ENCODE measurements at regions not wholly inside any gene's neighbourhood (a gene's known extent, or its start where the extent isn't known, plus 50 kb on each side); places are given as distances from the start of the nearest gene placed in this dataset.

- no peak for DNase-seq (ENCODE audit: low spot score)
Measured at GRCh38 chr9:79104216-79104615, 467.5 kb upstream of the TLE4 start.

DNA sequence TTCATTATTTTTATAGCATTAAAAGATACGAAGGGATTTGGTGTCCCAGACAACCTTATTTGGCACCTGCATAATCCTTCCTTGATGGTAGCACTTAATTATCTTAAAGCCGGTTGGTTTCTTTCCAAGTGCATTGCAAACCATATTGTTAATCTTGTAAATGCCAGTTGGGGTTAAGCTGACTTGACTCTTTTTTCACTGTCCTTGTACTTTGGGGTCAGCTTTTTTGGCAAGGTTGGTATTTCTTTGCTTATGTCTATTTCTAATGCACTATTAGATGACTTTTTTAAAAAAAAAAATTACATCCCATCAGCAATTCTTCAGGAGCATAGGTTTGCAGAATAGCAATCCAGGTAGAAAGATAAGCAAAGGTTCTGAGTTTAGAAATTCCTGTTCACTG is 466.8 kb upstream of the TLE4 start:
- DNase-seq (ENCODE audit: low spot score) = no peak

- no peak for DNase-seq (ENCODE audit: low spot score)
Measured at GRCh38 chr9:79107911-79108676, 463.7 kb upstream of the TLE4 start.

- DNase-seq (ENCODE audit: low spot score) = no peak
Measured at GRCh38 chr9:79111653-79112052, 460.1 kb upstream of the TLE4 start.

DNA sequence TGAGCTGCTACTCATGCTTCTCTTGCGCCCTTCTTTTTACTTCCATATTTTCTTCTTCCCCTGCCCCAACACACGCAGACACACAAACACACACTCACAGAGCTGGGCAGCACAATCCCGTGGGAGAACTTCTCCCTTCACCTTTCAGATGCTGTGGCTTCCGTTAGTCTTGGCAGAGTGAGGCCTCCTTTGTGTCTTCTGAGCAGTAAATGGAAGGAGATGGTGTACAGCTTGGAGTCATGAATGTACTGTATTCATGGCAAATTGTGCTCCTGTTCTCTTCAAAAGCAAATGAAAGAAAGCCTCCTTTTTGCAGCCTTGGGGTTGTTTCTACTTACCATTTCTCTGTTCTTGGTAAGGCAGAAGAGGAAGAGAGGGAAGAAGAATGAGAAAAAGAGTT is 456.6 kb upstream of the TLE4 start:
- no peak for DNase-seq (ENCODE audit: low spot score)

DNA sequence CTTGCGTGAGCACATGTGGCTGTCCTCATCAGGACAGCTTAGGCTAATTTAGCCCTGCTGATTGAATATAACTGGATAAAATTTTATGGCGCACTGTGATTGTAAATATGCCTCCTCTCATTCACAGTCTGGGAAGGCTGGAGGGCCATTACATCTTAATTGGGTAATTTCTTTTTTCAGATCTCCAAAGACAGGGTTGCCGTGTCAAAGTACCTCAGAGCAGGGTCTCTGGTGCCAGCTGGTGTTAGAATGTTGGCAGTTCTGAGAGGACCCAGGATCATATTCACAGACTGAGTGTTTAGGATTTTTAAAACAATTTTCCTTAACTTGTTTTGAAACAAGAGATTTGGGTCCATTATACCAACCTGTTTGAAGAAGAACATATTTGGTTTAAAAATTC is 455.7 kb upstream of the TLE4 start:
- DNase-seq (ENCODE audit: low spot score) = no peak

DNA sequence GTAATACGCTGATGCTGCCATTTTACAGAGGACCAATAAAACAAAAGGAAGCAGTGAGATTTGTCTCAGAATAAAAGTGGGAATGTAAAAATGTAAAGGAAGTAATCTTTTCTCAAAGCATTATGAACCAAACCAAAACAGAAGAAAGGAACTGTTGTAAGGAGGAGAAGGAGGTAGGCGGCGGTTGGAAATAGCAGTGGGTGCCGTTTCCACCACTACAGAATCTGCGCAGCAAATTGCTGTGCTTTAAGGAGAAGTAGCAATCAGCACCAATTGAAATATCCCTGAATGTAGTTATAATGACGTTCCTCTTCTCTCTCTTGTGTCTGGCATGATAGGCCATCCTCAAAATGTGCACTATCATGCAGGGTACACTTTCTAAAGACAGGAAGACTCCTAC is 455.1 kb upstream of the TLE4 start:
- DNase-seq (ENCODE audit: low spot score) = no peak

DNA sequence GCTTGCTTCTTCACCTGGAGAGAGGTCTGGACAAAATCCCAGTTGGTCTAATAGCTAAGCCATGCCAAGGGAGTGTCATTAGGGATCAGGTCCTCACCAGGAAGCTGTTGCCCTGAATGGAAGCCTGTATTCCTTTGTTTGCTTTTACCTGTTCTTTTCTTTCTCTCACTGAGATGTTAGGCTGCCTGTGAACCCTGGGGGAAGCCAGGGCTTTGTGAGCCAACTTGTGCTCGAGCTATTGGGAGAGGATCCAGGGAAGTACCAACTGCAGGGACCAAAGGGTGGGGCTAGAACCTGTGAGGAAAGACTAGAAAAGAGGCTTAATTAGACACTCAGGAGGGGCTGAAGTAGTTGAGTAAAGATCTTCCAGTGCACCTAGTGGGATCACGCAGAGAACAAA is 451.2 kb upstream of the TLE4 start:
- no peak for DNase-seq (ENCODE audit: low spot score)

DNA sequence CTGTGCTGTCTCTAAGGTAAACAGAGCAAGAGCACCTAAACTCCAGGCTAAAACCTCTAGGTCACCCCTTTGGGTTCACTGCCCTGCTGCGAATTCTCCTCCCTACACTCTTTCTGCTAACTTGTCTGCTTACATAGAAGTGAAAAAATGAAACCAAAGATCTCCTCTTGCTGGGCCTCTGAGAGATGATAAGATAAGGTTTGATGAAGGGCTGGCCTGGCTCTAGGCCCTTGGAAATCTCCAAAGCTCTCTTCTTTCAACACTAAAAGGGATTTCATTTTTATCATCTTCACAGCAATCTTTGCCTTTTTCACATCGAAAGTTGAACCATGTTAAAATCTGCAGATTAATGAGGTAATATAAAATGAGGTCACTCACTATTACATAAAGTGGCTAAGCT is 450.8 kb upstream of the TLE4 start:
- DNase-seq (ENCODE audit: low spot score) = no peak

- DNase-seq (ENCODE audit: low spot score) = no peak
Measured at GRCh38 chr9:79123415-79123814, 448.4 kb upstream of the TLE4 start.

GRCh38 chr9:79127661-79128060 is 444.1 kb upstream of the TLE4 start:
- DNase-seq (ENCODE audit: low spot score) = no peak

GRCh38 chr9:79129865-79130480 is 441.8 kb upstream of the TLE4 start:
- no peak for DNase-seq (ENCODE audit: low spot score)

DNA sequence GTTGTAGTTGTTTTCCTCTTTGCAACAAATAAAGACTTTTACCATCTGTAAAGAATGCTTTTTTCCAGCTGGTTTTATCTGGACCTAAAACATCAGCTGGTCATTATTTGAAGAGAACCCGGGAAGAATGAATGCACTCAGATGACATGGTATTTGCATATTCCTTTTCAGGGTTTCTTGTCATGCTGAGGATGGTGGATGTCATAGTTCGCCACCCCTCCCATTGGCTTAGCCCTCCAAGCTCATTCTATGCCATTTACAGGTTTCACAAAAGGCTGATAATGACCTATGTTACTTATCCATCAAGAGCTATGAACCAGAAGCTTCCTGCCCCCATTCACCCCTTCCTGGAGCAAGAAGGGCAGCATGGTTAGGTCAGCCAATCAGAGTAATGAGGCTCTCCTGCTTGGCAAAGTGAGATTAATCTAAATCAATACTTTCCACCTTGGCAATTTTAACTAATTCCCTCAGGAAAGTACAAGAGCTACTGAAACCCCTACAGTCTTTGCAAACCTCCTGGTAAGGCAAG is 440.5 kb upstream of the TLE4 start:
- DNase-seq (ENCODE audit: low spot score) = no peak

DNA sequence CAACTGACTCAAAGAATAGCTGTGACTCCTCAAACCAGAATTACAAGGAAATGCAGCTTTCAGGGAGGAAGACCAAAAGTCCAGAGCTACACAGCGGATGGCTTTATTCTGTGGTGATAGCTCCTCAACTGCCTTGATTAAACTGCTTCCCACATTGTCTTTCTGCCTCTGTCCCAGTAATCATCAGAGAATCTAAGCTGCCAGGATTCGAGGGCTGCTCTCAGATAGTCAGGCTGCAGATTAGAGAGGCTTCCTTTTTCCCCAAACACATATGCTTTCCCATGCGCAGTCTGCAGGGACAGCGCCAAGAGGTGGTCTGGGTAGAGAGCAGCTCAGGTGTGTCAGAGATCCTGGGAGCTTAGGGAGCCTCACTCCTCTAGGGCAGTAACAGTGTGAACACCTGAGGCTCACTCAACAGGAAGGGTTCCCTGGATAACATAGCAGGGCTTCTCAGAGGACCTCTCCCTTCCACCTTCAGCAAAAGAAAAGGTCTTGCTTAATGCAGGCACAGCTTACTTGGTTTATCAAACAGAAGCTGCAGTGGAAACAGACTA is 439.9 kb upstream of the TLE4 start:
- DNase-seq (ENCODE audit: low spot score) = no peak

DNA sequence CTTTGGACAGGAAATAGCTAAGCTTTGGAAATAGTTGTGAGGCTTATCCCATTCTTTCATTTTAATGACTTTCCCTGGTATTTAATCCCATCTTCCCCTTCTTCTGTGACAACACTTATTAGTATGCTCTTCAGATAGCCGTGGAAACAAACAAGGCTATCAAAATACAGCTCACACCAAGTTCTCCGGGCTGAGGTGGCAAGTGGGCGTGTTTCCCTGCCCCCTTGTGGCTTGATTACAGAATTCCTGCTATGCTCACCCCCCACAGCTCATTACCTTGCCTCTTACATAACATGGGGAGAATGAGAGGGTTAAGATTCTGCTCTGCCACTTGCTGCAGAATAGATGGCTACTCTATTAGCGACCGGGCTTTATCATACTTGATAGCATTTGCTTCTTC is 437.1 kb upstream of the TLE4 start:
- no peak for DNase-seq (ENCODE audit: low spot score)

DNA sequence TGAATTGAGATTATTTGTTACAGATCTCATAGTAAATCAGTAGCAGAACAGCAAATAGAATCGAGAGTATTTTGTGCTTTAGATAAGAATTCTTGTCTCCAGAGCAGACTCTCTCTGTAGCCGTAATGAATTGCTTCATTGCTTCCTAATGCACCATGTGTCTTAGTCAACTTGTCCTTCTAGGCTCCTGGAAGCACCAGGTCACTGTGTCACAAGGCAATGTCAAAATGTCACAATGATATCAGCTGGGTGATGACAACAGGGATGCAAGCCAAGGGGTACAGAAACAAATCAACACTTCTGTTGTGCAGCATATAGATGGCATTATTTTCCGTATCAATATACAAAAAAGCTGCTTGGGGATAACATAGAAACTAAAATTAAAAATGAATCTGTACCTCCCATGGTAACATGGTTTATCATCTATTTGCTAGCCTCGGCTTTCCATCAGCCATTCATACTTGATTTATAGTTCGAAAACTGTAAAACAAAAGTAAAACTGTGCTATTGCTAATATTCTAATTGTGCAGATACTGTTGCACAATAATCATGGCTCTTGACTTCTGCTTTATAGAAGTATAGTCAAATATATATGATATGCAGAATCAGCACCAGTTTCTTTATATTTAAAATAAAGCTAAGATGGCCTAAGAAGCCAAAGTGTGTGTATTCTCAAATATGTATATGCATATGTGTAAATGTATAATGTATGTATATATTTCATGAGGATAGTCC is 435.9 kb upstream of the TLE4 start:
- DNase-seq (ENCODE audit: low spot score) = no peak

- DNase-seq (ENCODE audit: low spot score) = no peak
Measured at GRCh38 chr9:79140751-79141150, 431.0 kb upstream of the TLE4 start.

DNA sequence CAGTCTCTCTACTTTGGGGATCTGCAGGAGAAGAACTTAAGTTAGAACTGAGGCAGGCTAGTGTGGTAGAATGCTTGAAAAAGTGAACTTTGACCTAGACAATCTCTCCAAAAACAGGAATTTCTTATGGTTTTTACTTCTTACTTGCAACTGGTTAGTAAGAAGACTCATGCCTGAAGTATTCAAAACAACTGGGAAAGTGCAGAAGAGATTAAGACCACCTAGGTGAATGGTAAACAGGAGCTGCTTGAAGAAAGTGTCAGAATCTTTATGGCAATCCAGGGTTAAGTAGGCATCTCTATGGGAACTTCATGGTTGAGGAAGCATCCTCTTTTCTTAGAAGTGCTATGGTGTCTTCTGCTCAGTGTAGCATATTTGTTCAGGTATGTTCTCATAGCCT is 428.6 kb upstream of the TLE4 start:
- no peak for DNase-seq (ENCODE audit: low spot score)

- DNase-seq (ENCODE audit: low spot score) = no peak
Measured at GRCh38 chr9:79145442-79145841, 426.3 kb upstream of the TLE4 start.

- DNase-seq (ENCODE audit: low spot score) = no peak
Measured at GRCh38 chr9:79149585-79149984, 422.2 kb upstream of the TLE4 start.

DNA sequence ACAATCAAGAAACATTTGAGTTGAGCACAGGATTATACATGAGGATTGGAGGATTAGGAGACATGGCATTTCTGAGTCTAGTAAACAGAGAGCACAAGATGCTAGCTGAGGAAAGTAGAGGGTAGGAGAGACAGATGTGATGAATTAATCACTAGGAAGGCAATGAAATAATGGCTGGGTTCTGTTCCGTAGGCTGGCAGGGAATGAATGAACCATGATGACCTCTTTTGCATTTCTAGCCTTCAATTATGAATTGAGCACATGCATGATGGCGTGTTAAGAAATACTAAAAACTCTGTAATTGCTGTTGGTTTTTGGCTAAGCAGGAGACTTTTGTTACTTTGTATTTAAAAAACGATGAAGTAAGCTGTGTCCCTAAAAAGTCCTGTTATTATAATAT is 420.0 kb upstream of the TLE4 start:
- no peak for DNase-seq (ENCODE audit: low spot score)

DNA sequence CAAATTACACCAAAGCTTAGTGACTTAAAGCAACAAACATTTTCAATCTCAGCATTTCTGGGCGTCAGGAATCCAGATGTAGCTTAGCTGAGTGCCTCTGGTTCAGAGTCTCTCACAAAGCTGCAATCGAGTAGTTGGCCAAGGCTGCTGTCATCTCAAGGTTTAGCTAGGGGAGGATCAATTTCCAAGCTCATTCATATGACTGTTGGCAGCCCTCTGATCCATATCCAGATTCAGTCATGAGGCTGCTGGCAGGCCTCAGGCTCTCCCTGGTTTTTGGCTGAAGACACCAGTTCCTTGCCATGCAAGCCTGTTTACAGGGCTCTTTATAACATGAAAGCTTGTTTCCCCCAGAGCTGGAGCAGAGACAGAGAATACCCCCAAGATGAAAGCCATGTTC is 419.5 kb upstream of the TLE4 start:
- DNase-seq (ENCODE audit: low spot score) = no peak

- DNase-seq (ENCODE audit: low spot score) = no peak
Measured at GRCh38 chr9:79154806-79155205, 417.0 kb upstream of the TLE4 start.

Measured in hematopoietic multipotent progenitor cell treated with erythropoietin and hydrocortisone succinate and interleukin-3 and kit ligand, for 17 days (in vitro differentiated cells).